ENCODE measurements at regions not wholly inside any gene's neighbourhood (a gene's known extent, or its start where the extent isn't known, plus 50 kb on each side); places are given as distances from the start of the nearest gene placed in this dataset.

DNA sequence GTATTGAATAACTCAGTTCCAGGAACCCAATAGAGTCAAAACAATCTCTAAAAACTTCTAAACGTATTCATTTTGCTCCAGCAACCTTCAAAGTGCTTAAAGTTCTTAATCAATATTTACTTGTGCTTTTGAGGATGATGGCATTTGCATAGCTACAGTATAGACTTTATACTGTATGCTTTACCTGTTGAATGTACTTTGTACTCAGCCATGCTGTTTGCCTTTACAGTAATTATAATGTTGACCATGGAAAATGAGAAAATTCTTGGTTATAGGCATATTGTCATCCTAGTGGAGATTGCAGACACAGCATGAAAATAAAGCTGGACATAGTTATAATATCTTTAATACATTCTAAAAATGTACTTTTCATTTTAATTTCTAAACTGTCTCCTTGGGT, 762.7 kb upstream of the PHF14 start:
- no peak for TF ChIP-seq ZFX (IDR thresholded peaks at IDR 0.05; ENCODE audit: borderline replicate concordance)
- TF ChIP-seq, protein P1, sequence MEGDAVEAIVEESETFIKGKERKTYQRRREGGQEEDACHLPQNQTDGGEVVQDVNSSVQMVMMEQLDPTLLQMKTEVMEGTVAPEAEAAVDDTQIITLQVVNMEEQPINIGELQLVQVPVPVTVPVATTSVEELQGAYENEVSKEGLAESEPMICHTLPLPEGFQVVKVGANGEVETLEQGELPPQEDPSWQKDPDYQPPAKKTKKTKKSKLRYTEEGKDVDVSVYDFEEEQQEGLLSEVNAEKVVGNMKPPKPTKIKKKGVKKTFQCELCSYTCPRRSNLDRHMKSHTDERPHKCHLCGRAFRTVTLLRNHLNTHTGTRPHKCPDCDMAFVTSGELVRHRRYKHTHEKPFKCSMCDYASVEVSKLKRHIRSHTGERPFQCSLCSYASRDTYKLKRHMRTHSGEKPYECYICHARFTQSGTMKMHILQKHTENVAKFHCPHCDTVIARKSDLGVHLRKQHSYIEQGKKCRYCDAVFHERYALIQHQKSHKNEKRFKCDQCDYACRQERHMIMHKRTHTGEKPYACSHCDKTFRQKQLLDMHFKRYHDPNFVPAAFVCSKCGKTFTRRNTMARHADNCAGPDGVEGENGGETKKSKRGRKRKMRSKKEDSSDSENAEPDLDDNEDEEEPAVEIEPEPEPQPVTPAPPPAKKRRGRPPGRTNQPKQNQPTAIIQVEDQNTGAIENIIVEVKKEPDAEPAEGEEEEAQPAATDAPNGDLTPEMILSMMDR (IDR thresholded peaks at IDR 0.05): no peak
- no peak overlapping the region for H3K27ac ChIP-seq

DNA sequence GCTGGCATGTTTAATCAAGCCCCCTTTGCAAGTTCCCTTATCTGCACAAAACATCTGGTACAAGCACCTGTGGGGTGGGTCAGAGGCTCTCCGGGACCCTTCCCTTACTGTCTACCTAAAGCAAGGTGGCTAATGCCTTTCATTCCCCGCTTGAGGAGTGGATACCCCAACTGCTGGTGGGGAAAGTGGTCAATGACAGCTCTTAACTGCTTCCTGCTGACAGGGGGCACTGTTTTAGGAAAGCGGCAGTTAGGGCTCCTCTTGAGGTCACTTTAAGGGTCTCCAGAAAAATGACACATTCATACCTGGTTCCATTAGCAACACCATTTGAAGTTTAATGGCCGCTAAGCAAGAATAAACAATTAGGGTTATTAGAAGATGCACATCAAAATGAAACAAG, 761.8 kb upstream of the PHF14 start:
- TF ChIP-seq, protein P1 (IDR thresholded peaks at IDR 0.05): no peak
- TF ChIP-seq ZFX (IDR thresholded peaks at IDR 0.05; ENCODE audit: borderline replicate concordance): no peak

DNA sequence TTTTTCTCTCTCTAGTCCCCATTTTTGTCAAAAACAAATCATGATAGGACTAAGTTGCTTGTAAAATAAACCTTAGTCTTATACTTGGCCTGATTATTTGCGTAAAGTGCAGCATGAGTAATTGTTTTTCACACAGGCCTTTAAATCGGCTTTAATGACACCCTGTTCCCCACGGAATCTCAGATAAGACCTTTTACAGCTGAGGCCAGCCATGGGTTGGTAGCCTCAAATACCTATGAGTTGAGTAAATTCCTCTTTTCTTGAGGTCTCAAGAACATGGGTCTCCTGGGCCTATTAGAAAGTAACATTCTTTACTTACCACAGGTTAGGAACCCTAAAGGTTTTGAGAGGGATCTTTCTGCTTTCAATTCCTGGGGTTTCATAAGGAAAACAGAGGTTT, 761.0 kb upstream of the PHF14 start:
- TF ChIP-seq ZFX (IDR thresholded peaks at IDR 0.05; ENCODE audit: borderline replicate concordance): no peak
- TF ChIP-seq, protein P1 (IDR thresholded peaks at IDR 0.05): no peak
- no peak overlapping the region for H3K27ac ChIP-seq

More for the DNA sequence above, 761.8 kb upstream of the PHF14 start:
- no peak overlapping the region for H3K27ac ChIP-seq

DNA sequence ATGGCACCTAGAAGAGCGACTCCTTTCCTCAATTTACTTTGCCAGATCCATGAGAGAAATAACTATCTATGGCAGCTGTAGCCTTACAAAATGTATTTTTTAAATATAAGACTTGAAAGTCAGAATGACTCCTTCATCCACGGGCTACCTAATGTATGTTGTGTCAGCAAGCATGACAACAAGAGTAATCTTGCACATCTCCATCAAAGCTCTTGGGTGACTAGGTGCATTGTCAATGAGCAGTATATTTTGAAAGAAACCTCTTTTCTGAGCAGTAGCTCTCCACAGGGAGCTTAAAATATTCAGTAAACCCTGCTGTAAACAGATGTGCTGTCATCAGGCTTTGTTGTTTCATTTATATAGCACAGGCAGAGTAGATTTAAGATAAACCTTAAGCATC, 757.2 kb upstream of the PHF14 start:
- no peak overlapping the region for H3K27ac ChIP-seq
- TF ChIP-seq, protein P1 (IDR thresholded peaks at IDR 0.05): no peak
- no peak for TF ChIP-seq ZFX (IDR thresholded peaks at IDR 0.05; ENCODE audit: borderline replicate concordance)

DNA sequence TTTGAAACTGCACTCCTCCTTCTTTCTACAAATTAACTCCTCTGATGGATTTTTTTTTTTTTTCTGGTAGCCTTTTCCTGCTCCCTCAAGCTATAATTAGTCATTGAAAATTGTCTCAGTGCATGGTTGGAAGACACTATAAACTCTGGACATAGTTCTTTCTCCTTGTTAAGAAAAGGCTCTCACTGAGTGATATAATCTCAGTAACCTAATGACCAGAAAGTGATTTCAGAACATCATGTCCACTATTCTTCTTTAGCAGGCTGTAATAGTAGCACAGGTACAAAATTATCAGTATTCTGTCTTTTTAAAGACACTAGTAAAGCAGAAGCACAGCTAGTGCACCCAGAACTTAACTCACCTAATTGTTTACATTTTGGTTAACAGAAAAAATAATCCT, 752.6 kb upstream of the PHF14 start:
- H3K27ac ChIP-seq: no peak overlapping the region
- TF ChIP-seq, protein P1 (IDR thresholded peaks at IDR 0.05): no peak
- TF ChIP-seq ZFX (IDR thresholded peaks at IDR 0.05; ENCODE audit: borderline replicate concordance): no peak

DNA sequence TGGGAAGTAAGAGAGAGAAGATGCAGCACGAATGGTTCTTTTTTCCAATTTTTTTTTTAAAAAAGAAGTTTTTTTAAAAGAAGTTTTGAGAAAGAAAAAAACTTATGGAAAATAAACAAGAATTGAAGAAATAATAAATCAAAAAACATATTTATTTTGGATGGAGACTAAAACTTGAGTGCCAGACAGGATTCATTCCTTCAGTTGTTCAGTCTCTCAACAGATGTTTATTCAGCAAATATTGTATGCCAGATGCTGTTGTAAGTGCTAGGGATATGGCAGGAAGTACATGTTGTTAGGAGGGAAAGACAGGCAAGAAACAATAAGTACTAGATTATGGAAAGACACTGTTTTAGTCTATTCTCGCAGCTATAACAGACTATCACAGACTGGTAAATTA, 750.7 kb upstream of the PHF14 start:
- TF ChIP-seq ZFX (IDR thresholded peaks at IDR 0.05; ENCODE audit: borderline replicate concordance): no peak
- TF ChIP-seq, protein P1 (IDR thresholded peaks at IDR 0.05): no peak
- no peak overlapping the region for H3K27ac ChIP-seq

DNA sequence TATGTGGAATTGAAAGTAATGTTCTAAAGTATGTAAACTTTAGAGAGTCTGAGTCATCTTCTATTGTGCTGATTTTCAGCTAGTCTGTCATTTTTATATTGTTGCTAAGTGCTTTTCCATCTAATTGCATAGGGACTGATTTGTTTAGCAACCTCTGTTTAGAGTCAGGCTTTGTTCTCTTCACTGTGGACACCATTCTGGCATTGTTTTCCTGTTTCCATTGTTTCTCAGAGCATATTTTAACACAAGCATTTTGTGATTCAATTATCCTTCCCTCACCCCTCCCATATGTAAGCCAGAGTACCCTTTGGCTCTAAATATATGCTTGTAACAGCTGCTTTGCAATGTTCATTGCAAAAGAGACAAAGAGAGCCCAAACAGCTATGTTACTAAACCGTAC, 748.4 kb upstream of the PHF14 start:
- no peak overlapping the region for H3K27ac ChIP-seq
- TF ChIP-seq, protein P1 (IDR thresholded peaks at IDR 0.05): no peak
- TF ChIP-seq ZFX (IDR thresholded peaks at IDR 0.05; ENCODE audit: borderline replicate concordance): no peak
